ENCODE measurements at regions not wholly inside any gene's neighbourhood (a gene's known extent, or its start where the extent isn't known, plus 50 kb on each side); places are given as distances from the start of the nearest gene placed in this dataset.

DNA sequence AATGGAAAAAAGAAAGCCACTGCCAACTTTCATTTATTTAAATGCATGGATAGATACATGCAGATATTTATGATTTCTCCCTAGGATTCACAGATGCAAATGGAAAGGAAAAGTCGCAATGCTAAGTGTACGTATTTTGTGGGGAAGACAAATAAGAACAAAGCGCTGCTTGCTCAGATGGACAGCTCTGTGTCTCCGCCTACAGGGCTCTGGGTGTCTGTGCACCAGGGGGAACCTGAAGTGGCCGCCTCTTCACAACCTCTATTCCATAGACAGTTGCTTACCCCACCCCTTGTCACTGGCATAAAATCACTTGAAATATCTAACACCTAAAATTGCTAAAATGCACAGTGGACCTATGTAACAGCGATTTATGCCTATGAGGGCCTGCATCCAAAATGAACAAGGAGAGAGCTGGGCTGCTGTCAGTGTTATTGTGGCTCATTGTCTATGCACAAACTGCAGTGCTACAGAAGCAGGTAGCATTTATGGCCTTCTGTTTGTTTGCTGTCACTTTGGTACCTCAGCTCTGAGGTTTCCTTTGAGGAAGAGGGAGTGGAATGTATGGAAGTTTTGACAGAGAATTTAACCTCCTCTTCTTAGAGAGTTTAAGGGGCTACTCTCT, 58.6 kb upstream of the PAGE1 start:
- Histone ChIP-seq H3K27me3 (no peaks in the 10 kb centered on the region; the same call in 1 of the 2 replicates), H3K4me3 (ENCODE audit: low read depth, low read length) (no peak overlapping the region), H3K36me3 (no peaks in the 10 kb centered on the region), H3K9me3 (no peaks in the 10 kb centered on the region), H3K4me1 (no peaks in the 10 kb centered on the region)
- DNase-seq = peak; percentile 48
- TF ChIP-seq, protein P1, sequence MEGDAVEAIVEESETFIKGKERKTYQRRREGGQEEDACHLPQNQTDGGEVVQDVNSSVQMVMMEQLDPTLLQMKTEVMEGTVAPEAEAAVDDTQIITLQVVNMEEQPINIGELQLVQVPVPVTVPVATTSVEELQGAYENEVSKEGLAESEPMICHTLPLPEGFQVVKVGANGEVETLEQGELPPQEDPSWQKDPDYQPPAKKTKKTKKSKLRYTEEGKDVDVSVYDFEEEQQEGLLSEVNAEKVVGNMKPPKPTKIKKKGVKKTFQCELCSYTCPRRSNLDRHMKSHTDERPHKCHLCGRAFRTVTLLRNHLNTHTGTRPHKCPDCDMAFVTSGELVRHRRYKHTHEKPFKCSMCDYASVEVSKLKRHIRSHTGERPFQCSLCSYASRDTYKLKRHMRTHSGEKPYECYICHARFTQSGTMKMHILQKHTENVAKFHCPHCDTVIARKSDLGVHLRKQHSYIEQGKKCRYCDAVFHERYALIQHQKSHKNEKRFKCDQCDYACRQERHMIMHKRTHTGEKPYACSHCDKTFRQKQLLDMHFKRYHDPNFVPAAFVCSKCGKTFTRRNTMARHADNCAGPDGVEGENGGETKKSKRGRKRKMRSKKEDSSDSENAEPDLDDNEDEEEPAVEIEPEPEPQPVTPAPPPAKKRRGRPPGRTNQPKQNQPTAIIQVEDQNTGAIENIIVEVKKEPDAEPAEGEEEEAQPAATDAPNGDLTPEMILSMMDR (IDR thresholded peaks at IDR 0.05; ENCODE audit: low read depth, low read length) = peak; percentile 82

DNA sequence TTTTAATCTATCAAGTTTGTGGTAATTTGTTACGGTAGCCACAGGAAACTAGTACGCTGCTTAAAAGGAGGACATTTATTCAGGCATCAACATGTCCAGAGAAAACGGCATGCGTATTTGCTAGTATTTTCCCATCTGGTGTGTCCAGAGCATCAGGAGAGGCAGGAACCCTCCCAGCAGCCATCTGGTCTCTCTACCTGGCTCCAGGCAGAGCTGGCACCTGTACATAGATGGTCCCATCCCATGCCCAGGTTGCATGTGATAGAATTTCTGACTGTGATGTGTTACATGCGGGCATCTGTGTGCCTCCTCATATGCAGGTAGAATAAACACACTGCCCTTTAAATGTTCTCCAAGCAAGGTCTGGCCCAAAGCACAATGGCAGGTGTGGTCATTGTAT, 57.9 kb upstream of the PAGE1 start:
- Histone ChIP-seq H3K36me3 (no peaks in the 10 kb centered on the region), H3K9me3 (no peaks in the 10 kb centered on the region), H3K4me3 (ENCODE audit: low read depth, low read length) (no peak overlapping the region), H3K4me1 (no peaks in the 10 kb centered on the region), H3K27me3 (no peaks in the 10 kb centered on the region; the same call in 1 of the 2 replicates)
- DNase-seq = no peak
- TF ChIP-seq, protein P1 (IDR thresholded peaks at IDR 0.05; ENCODE audit: low read depth, low read length) = no peak

DNA sequence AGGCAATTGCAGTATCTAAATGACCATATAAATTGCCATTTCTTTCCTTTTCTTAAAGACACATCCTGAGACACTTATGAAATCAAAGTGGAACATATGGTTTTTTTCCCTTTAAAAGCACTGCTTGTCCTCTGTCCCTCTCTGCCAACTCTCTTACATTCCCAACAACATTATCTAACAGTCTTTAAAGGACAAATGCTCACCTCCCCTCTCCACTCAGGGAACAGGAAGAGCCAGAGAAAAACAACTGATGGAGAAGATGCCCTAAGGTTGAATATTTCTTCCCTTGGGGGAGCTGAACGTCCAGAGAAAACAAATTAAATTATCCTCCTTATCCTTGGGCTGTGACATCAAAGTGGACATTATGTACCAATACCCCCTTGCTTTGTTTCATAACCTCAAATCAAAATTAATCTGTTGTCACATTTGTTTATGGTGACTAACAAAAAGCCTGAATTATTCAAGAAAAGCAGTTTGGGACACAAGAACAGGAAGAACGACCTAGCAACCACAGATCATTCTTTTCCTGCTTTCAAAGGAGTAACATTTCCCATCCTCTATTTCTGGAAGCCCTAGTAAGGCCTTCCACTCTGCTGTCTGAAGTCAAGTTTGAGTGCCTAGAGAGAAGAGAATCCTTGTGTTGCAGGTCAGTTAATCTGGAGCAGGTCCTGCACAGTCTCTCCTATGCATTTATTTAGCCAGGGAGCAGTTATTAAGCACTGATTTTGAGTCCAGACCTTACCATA, 52.6 kb upstream of the PAGE1 start:
- TF ChIP-seq, protein P1 (IDR thresholded peaks at IDR 0.05; ENCODE audit: low read depth, low read length) = no peak
- DNase-seq = no peak
- no peak overlapping the region for H3K4me3 ChIP-seq (ENCODE audit: low read depth, low read length)
- H3K9me3 ChIP-seq = no peaks in the 10 kb centered on the region
- H3K27me3 ChIP-seq = no peaks in the 10 kb centered on the region
- no peaks in the 10 kb centered on the region for H3K36me3 ChIP-seq
- H3K4me1 ChIP-seq = no peaks in the 10 kb centered on the region

DNA sequence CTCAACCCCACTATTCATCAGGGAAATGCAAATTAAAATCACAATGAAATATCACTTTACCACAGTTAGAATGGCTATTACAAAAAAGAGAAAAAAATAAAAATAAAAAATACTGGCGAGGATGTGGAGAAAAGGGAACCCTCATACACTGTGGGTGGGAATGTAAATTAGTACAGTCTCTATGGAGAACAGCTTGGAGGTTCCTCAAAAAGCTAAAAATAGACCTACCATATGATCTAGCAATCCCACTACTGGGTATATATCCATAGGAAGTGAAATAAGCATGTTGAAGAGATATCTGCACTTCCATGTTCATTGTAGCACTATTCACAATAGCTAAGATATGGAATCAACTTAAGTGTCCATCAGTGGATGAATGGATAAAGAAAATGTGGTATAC, 50.5 kb upstream of the PAGE1 start:
- Histone ChIP-seq H3K36me3 (no peaks in the 10 kb centered on the region), H3K9me3 (no peaks in the 10 kb centered on the region), H3K4me3 (ENCODE audit: low read depth, low read length) (no peak overlapping the region), H3K4me1 (no peaks in the 10 kb centered on the region), H3K27me3 (no peaks in the 10 kb centered on the region)
- DNase-seq = no peak
- TF ChIP-seq, protein P1 (IDR thresholded peaks at IDR 0.05; ENCODE audit: low read depth, low read length) = no peak

Measured in BE2C (cell line).